ENCODE measurements at regions not wholly inside any gene's neighbourhood (a gene's known extent, or its start where the extent isn't known, plus 50 kb on each side); places are given as distances from the start of the nearest gene placed in this dataset.
"Not testable (repeated sequence)": the region's sequence is repeated elsewhere in the genome, so short reads cannot be mapped to it uniquely, and the experiment has no call there.

- not testable (repeated sequence) for TF ChIP-seq CTCF, POLR2A (IDR thresholded peaks at IDR 0.05)
These were observed 645.1 kb downstream of the FAM72C start for GRCh38 chr1:143326662-143327061.

Measured in right lobe of liver (tissue), 4 donors.